SH-SY5Y (cell line): ENCODE measurements at regions not wholly inside any gene's neighbourhood (a gene's known extent, or its start where the extent isn't known, plus 50 kb on each side); places are given as distances from the start of the nearest gene placed in this dataset.

Experiments used
- GATA2 ChIP-seq: IDR thresholded peaks from 2 replicates; pipeline ENCODE4 v1.6.1; 2011; ENCODE audit warnings: mild to moderate bottlenecking, low read depth, low read length
- GATA3 ChIP-seq: IDR thresholded peaks from 2 replicates; pipeline ENCODE4 v1.6.1; 2011; ENCODE audit warnings: low read depth, mild to moderate bottlenecking, low read length, moderate library complexity

DNA sequence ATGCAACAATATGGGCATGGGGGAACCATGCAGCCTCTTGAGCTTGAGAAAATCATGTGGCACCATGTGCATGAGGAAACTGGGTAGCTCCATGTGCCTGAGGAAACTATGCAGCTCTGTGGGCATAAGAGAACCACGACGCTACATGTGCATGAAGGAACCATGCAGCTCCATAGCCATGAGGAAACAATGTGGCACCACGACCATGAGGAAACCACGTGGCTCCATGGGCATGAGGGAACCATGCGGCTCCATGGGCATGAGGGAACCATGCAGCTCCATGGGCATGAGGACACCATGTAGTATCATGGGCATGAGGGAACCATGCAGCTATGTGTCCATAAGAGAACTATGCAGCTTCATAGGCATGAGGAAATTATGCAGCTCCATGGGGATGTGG is 140.8 kb downstream of the CAVIN4 start:
- TF ChIP-seq GATA2 (no peak), GATA3 (no peak)
